ENCODE measurements at regions not wholly inside any gene's neighbourhood (a gene's known extent, or its start where the extent isn't known, plus 50 kb on each side); places are given as distances from the start of the nearest gene placed in this dataset.

DNA sequence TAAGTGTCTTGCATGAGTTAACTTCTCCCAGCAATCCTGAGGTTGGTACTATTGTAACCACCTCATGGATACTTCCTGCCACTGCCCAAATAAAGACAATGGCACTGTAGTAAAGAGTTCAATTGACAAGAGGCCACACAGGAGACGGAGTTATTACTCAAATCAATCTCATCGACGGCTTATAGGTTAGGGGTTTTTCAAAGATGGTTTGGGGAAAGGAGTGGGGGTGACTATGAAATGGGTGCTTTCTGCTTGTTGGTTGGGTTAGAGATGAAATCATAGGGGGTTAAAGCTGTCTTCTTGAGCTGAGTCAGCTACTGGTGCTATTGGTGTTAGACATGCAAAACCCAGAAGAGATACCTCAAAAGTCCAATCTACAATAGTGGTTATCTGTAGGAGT is 1258.0 kb upstream of the ZEB2 start:
- no peaks in the 10 kb centered on the region for H3K27me3 ChIP-seq
- no peaks in the 10 kb centered on the region for H3K36me3 ChIP-seq
- no peak overlapping the region for H3K27ac ChIP-seq
- intact Hi-C loops (cut with DNase I; ENCODE audit: low total_unique reads), result no loop called here
- TF ChIP-seq POLR2A (IDR thresholded peaks at IDR 0.05) (no peak), POLR2AphosphoS5 (IDR thresholded peaks at IDR 0.05) (no peak)
- TF ChIP-seq, protein P1, sequence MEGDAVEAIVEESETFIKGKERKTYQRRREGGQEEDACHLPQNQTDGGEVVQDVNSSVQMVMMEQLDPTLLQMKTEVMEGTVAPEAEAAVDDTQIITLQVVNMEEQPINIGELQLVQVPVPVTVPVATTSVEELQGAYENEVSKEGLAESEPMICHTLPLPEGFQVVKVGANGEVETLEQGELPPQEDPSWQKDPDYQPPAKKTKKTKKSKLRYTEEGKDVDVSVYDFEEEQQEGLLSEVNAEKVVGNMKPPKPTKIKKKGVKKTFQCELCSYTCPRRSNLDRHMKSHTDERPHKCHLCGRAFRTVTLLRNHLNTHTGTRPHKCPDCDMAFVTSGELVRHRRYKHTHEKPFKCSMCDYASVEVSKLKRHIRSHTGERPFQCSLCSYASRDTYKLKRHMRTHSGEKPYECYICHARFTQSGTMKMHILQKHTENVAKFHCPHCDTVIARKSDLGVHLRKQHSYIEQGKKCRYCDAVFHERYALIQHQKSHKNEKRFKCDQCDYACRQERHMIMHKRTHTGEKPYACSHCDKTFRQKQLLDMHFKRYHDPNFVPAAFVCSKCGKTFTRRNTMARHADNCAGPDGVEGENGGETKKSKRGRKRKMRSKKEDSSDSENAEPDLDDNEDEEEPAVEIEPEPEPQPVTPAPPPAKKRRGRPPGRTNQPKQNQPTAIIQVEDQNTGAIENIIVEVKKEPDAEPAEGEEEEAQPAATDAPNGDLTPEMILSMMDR (IDR thresholded peaks at IDR 0.05), result no peak
- no peaks in the 10 kb centered on the region for H3K9me3 ChIP-seq
- no peak for DNase-seq (ENCODE audit: low spot score in 2 of 2)
- no peak overlapping the region for H3K4me3 ChIP-seq
- H3K4me1 ChIP-seq, result no peaks in the 10 kb centered on the region

DNA sequence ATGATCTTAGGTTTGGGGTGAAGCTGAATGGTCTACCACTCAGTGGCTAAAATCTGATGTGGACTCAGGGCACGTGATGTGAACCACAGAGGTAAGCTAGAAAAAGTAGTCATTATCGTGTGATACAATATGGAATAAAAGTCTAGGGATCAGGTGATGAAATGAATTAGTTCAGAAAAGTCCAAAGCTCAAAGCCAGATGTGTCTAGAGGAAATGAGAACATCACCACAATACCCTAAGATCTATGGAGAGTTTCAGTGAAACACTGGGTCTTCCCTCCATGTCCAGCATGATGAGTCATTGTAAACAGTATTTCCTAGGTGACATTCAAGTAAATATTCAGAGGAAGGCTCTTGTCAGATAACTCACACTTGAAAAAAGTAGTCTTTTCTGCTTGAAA is 1257.4 kb upstream of the ZEB2 start:
- intact Hi-C loops (cut with DNase I; ENCODE audit: low total_unique reads), result no loop called here
- Histone ChIP-seq H3K9me3 (no peaks in the 10 kb centered on the region), H3K27ac (no peak overlapping the region), H3K4me1 (no peaks in the 10 kb centered on the region), H3K36me3 (no peaks in the 10 kb centered on the region), H3K27me3 (no peaks in the 10 kb centered on the region), H3K4me3 (no peak overlapping the region)
- TF ChIP-seq POLR2AphosphoS5 (IDR thresholded peaks at IDR 0.05) (no peak), POLR2A (IDR thresholded peaks at IDR 0.05) (no peak)
- TF ChIP-seq, protein P1 (IDR thresholded peaks at IDR 0.05), result no peak
- no peak for DNase-seq (ENCODE audit: low spot score in 2 of 2)

DNA sequence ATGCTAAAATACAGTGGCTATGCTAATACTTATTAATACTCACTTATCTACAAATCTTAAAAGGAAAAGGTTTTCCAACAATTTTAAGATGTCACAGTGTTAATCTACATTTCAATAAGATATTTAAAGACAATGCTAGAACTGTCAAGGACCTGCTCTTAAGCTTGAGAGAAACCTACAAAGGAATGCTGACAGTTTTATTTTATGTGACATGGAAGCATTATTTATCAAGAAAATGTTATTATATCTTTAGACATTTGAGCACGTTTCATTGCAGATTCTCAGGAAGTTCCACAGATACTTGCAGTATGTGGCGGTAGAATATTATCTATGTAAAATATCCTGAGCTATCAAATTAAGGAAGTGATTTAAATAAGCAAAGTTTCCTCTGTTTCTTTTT is 1255.7 kb upstream of the ZEB2 start:
- Histone ChIP-seq H3K27me3 (no peaks in the 10 kb centered on the region), H3K4me1 (no peaks in the 10 kb centered on the region), H3K36me3 (no peaks in the 10 kb centered on the region), H3K4me3 (no peak overlapping the region), H3K9me3 (no peaks in the 10 kb centered on the region), H3K27ac (no peak overlapping the region)
- no peak for DNase-seq (ENCODE audit: low spot score in 2 of 2)
- intact Hi-C loops (cut with DNase I; ENCODE audit: low total_unique reads), result no loop called here
- TF ChIP-seq POLR2AphosphoS5 (IDR thresholded peaks at IDR 0.05), result no peak
- TF ChIP-seq, protein P1 (IDR thresholded peaks at IDR 0.05), result no peak
- TF ChIP-seq POLR2A (IDR thresholded peaks at IDR 0.05), result no peak

DNA sequence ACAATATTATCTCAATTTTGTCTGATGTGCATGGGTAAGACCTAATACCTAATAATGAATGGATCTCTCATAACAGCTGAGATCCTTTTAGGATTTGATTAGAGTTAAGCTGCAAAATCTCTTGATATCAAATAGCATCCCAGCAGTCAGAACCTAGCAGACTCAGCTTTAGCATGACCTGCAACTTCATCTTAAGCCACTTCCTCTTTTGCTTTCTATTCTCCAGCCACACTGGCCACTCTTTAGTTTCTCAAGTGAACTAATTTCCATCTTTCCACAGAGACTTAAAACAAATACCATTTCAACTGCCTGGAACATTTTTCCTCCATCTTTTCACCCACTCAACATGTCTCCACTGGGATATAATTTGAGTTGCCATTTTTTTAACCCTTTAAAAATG is 1251.6 kb upstream of the ZEB2 start:
- intact Hi-C loops (cut with DNase I; ENCODE audit: low total_unique reads), result no loop called here

GRCh38 chr2:145769011-145769716 is 1249.2 kb upstream of the ZEB2 start:
- TF ChIP-seq, protein P1 (IDR thresholded peaks at IDR 0.05), result no peak
- TF ChIP-seq POLR2AphosphoS5 (IDR thresholded peaks at IDR 0.05), result no peak
- H3K4me1 ChIP-seq, result no peaks in the 10 kb centered on the region
- H3K36me3 ChIP-seq, result no peaks in the 10 kb centered on the region
- H3K9me3 ChIP-seq, result no peaks in the 10 kb centered on the region
- no peak overlapping the region for H3K4me3 ChIP-seq
- H3K27ac ChIP-seq, result no peak overlapping the region
- no peaks in the 10 kb centered on the region for H3K27me3 ChIP-seq
- intact Hi-C loops (cut with DNase I; ENCODE audit: low total_unique reads), result no loop called here
- no peak for DNase-seq (ENCODE audit: low spot score in 2 of 2)

More for the DNA sequence above, 1251.6 kb upstream of the ZEB2 start:
- no peak overlapping the region for H3K4me3 ChIP-seq
- no peak overlapping the region for H3K27ac ChIP-seq
- no peaks in the 10 kb centered on the region for H3K36me3 ChIP-seq
- no peak for DNase-seq (ENCODE audit: low spot score in 2 of 2)
- no peaks in the 10 kb centered on the region for H3K27me3 ChIP-seq
- TF ChIP-seq POLR2A (IDR thresholded peaks at IDR 0.05) (no peak), POLR2AphosphoS5 (IDR thresholded peaks at IDR 0.05) (no peak)
- TF ChIP-seq, protein P1 (IDR thresholded peaks at IDR 0.05), result no peak
- no peaks in the 10 kb centered on the region for H3K9me3 ChIP-seq
- H3K4me1 ChIP-seq, result no peaks in the 10 kb centered on the region
